NCI-H446 treated with DMSO at 0.1 percent for 48 hours (cell line): ENCODE measurements at regions not wholly inside any gene's neighbourhood (a gene's known extent, or its start where the extent isn't known, plus 50 kb on each side); places are given as distances from the start of the nearest gene placed in this dataset.

ENCODE experiments used
- DNase-seq: peaks from one replicate; lab custom pipeline; 2025; lab: John Stamatoyannopoulos, UW

GRCh38 chr20:50379049-50379990, 130.9 kb upstream of the PTPN1 start:
- DNase-seq, result no peak

- DNase-seq, result no peak
These were observed 130.0 kb upstream of the PTPN1 start for GRCh38 chr20:50379991-50380696.

DNA sequence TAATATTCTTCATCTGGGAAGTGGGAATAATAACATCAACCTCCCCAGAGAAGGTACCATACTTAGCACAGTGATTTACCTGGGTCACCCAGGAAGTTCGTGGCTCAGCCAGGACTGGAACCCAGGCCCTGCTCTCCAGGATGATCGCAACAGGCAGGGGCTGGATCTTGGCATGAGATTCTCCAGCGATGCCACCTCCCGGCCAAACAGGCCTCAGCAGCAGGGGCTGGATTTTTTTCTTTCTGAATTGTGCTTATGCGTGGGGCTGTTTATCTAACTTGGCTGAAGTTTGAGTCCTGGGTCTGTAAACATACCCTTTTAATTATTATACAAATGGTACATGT, 129.5 kb upstream of the PTPN1 start:
- DNase-seq, result peak; percentile 6

DNA sequence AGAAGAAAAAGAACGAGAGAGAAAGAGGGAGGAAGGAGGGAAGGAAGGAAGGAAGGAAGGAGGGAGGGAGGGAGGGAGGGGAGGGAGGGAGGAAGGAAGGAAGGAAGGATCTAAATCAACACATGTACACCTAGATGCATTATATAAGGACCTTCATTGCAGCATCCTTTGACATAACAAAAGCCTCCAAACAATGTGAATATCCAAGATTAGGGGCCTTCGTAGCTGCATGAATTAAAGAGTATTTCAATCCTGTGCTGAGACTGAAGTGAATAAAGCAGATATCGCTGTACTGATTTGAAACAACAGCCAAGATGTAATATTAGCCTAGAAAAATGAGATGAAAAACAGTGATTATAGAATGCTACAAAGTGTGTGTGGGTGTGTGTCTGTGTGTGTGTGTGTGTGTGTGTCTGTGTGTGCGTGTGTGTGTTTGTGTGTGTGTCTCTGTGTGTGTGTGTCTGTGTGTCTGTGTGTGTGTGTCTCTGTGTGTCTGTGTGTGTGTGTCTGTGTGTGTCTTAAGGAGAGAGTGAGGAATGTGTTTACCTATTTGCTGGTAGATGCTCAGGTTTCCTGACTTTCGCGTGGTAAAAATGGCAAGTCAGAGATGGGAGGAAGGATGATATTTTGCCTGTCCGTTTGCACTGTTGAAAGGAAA, 129.0 kb upstream of the PTPN1 start:
- no peak for DNase-seq

DNA sequence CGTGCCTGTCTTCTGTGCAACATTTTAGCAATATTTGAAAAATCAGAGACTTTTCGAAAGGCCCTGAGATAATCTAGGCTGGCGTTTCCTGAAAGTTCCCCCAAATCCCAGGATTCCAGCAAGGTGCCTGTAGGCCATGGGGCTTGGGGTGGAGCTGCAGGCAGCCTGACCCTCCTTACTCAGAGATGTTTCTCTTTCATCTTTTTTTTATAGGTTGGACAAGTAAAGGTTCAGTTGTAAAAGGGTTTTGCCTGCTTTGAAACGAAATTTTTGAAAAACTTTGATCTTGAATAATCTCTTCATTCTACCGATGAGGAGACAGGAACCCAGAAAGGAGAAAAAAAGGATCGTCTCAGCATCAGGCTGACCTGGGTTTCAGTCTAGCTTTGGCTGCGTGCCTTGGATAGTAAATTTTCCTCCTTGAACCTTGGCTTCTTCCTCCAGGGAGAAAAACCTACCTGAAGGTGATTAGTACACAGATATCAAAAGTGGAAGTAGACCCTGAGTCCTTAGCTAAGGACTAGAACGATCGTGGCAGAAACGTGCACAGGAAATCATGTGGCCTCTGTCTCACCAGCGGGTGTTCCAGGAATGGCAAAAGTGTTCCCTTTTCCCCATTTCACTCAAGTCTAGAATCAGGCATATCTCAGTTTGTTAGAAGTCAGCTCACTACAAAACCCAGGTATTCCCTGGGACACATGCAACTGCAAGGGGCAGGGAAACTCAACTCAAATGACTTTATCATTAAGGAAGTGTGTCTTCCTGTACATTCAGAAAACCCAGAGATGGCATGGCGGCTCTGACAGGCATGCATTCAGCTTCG, 128.2 kb upstream of the PTPN1 start:
- DNase-seq, result no peak

DNA sequence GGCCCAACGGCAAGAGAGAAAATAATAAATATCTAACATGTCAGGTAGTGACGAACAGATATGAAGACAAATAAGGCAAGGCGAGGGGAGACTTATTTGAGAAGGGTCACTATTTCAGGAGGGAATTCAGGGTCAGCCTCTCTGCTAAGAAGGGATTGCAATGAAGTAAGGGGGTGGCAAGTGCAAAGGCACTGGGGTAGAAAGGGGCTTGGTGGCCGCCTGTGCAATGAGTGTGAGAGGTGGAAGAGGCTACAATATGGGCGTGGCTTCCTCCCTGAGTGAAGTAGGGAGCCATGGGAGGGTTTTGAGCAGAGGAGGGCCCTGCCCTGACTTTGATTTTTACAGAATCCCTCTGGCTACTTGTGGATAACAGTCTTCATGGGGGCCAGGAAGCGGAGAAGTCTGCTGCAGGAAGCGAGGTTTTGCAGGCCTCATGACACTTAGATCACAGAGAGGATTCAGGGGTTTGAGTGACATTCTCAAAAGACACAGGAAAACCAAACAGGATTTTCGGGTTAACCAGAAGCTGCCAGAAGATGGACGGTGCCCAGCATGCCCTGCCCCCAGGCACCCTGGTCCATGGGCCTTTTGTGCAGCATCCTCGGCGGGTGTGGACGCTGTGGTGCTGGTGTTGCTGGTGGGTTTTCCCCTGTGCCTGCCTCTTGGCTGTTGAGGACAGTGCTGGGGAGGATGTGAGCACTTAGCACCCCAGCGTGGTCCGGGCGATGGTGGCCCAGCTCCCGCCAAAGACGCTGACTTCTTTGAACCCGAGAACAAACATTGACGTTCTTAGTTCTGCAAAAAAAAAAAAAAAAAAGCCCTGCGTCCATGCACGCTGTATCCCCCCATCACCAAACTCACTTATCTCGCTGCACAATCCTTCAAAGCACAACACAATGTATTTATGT, 124.2 kb upstream of the PTPN1 start:
- no peak for DNase-seq

GRCh38 chr20:50386641-50386960, 123.6 kb upstream of the PTPN1 start:
- DNase-seq, result no peak

GRCh38 chr20:50387218-50387995, 122.8 kb upstream of the PTPN1 start:
- no peak for DNase-seq

GRCh38 chr20:50387996-50388332, 122.2 kb upstream of the PTPN1 start:
- DNase-seq, result no peak

DNA sequence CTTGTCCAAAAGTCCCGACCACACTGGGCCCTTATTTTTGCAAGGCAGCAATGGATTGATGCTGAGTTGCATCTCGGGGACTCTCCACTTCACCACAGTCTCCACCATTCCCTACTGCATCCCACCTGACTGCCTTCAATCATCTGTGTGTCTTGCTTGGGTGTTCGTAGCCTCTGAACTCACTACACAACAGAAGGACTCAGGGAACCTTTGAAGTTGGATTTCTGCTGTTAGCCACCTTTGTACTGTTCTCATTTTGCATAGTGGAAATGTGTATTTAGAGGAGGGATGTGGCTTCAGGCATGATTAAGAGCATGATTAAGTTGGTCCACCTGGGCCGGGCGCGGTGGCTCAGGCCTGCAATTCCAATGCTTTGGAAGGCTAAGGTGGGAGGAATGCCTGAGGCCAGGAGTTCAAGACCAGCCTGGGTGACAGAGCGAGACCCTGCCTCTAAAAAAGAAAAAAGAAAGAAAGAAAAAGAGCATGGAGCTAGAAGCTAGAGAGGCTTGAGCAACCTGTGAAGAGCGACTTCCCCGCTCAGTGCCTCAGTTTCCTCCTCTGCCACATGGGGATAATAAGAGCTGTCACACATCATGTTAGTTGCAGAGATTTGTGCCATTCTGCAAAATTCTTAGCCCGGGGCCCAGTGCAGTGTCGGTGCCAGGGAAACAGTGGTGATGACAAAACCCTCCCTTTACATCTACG, 121.3 kb upstream of the PTPN1 start:
- DNase-seq, result no peak

DNA sequence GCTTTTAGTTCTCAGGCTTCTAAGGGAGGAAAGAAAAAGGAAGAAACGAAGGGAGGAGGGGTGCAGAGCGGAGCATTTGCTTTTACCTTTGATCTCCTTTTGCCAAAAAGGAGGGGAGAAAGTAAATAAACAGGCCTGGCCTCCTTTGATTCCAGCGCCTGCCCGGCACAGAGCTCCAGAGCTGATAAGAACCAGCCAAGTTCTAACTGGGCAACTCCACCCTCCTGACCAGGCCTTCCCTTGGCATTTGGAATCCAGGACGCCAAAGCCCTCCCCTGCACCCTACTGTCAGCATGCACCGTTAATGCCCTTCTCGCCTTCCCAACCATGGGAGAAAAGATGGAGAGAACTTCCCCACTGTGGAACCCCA, 120.8 kb upstream of the PTPN1 start:
- DNase-seq, result no peak

DNA sequence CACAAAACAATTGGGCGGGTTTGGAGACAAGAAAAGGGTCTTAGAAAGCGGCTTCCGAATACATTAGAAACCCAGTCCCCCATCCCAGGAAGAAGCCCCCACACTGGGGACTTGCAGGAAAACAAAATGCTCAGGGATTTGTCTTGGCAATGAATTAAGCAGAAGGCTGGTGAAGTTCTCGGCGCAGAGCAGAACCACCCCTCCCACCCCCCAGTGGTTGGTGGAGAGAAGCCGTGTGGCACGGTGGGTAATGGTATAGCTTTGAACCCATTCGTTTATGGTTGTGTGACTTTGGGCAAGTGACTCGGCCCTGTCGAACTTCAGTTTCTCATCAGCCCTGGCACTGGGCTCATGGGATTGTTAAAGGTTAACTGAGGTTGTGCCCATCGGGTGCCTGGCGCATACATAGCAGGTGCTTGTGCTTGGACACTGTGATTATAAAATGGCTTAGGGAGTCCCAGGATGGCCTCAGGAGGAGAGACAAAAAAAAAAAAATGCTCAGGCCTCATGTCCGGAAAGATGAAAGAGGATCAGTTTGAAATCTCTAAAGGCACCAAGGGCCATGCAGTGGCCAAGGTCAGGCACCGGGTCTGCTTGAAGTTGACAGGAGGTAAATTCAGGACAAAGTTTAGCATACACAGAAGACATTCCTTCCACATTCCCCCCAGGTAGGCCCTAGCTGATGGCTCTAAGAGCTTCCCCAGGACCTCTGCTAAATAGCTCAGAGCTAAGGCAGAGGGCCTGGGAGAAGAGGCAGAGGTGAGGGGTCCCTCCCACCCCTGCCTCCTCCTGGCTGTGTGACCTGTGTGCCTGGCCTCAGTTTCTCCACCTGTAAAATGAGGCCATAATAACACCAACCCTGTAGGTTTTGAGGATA, 120.1 kb upstream of the PTPN1 start:
- no peak for DNase-seq

DNA sequence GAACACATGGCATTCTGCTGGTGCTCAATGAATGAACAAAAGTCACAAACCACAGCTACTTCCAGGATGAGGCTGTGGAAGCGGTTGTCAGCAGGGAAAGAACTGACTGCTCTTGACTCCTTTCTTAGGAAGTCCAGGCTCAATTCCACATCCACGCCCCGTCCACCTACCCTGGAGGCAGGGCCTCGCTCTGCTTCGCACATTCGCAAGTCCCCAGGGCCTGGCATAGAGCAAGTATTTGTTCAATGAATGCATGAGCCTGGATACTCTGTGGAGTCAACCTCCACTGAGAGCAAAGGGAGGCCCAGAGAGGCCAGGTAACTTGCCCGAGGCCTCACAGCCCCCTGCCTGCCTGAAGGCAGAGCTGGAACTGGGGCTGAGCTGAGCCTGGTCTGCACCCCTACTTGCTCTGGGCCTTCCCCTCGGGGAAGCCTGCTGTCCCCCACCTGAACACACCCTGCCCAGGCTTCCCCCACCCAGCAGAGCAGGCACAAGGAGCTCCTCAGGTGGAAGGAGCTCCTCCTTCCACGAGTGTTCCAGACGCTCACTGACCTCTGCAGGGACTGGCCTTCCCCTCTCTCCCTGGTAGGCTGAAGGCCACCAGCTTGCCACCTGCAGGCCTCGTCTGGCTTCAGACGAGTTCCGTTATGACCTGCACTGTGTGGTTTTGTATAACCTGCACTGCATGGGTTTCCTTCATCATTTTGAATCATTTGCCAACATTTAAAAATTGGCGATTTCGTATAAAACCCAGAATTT, 119.3 kb upstream of the PTPN1 start:
- no peak for DNase-seq

GRCh38 chr20:50391444-50392137, 118.6 kb upstream of the PTPN1 start:
- no peak for DNase-seq

GRCh38 chr20:50392138-50392866, 117.9 kb upstream of the PTPN1 start:
- no peak for DNase-seq

DNA sequence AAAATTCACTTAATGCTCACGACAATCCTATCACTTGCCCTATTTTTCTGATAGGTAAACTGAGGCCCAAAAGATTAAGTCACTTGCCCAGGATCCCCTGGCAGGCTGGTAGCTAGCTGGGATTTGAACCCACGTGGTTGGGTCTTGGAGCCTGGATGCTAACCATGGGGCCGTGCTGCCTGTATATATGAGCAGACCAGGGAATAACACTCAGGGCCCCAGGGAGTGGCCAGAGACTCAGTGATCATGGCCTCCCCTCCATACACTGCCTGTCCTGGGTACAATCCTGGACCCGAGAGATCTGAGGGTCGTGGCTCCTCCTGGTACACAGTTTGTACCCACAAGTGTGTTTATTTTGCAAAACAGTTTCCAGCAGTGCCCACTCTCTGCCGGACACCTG, 116.9 kb upstream of the PTPN1 start:
- DNase-seq, result no peak
